ENCODE measurements at regions not wholly inside any gene's neighbourhood (a gene's known extent, or its start where the extent isn't known, plus 50 kb on each side); places are given as distances from the start of the nearest gene placed in this dataset.

GRCh38 chr6:27081188-27081587 is 166.3 kb upstream of the PRSS16 start:
- Mint-ChIP-seq H3K27me3 (ENCODE audit: low read depth) (peaks cover 22% of the 10 kb centered on the region), H3K4me1 (0 out of 2 replicates have a peak, but pooled peaks cover 3% of the 10 kb centered on the region), H3K36me3 (no peaks in the 10 kb centered on the region), H3K27ac (no peak overlapping the region), H3K4me3 (no peak overlapping the region), H3K9me3 (no peaks in the 10 kb centered on the region)
- DNase-seq (ENCODE audit: low spot score) (no peak), ATAC-seq (no peak)
- ChIA-PET POLR2A (no interaction called here), CTCF (interaction anchor here (1.4 kb wide), 1 partner anchor 41 kb away, joined by 3 read pairs; no protein-coding TSS in a partner anchor)
- TF ChIP-seq ATF3 (CRISPR knock-in tag; conservative IDR thresholded peaks at IDR 0.05) (no peak), FOXJ3 (CRISPR knock-in tag; IDR thresholded peaks at IDR 0.05; ENCODE audit: borderline replicate concordance) (no peak), ZNF281 (CRISPR knock-in tag; IDR thresholded peaks at IDR 0.05) (no peak), ZNF138 (CRISPR knock-in tag; conservative IDR thresholded peaks at IDR 0.05) (no peak), OVOL2 (CRISPR knock-in tag; IDR thresholded peaks at IDR 0.05; ENCODE audit: borderline replicate concordance) (no peak), USF1 (CRISPR knock-in tag; IDR thresholded peaks at IDR 0.05) (no peak), ZNF512 (CRISPR knock-in tag; IDR thresholded peaks at IDR 0.05; ENCODE audit: borderline replicate concordance) (no peak), AFF4 (CRISPR knock-in tag; IDR thresholded peaks at IDR 0.05; ENCODE audit: borderline replicate concordance) (no peak), ATF1 (CRISPR knock-in tag; IDR thresholded peaks at IDR 0.05) (no peak), PRDM15 (CRISPR knock-in tag; IDR thresholded peaks at IDR 0.05) (no peak), FOXP4 (CRISPR knock-in tag; IDR thresholded peaks at IDR 0.05) (no peak), ETV6 (CRISPR knock-in tag; IDR thresholded peaks at IDR 0.05) (no peak), ZNF317 (CRISPR knock-in tag; IDR thresholded peaks at IDR 0.05; ENCODE audit: borderline replicate concordance, low read depth) (no peak), CDX4 (CRISPR knock-in tag; IDR thresholded peaks at IDR 0.05; ENCODE audit: borderline replicate concordance) (no peak), HMGXB4 (CRISPR knock-in tag; IDR thresholded peaks at IDR 0.05) (no peak), ATF2 (CRISPR knock-in tag; IDR thresholded peaks at IDR 0.05; ENCODE audit: borderline replicate concordance, low read depth) (no peak)

All from WTC11 (cell line).